ENCODE measurements at regions not wholly inside any gene's neighbourhood (a gene's known extent, or its start where the extent isn't known, plus 50 kb on each side); places are given as distances from the start of the nearest gene placed in this dataset.

DNA sequence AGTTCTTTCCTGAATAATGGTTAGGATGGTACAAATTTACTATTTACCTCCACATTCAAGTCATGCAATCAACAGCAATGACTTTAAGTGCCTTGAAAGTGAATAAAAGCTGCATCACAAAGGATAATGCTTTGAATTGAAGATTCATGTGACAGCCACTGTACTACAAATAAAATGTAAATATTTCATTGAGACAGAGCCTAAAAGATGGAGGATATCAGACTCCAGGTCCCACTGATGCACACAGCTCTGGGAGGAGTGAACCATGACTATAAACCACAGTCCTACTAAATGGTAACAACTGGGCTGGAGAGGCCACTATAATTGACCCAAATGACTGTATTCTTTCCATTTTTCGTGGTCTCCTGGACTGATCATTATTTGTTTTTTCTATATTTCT, 576.9 kb downstream of the ADCYAP1 start:
- Histone ChIP-seq H3K4me3 (ENCODE audit: low read depth, low read length) (no peak overlapping the region), H3K4me1 (no peaks in the 10 kb centered on the region), H3K27me3 (replicated peaks; ENCODE audit: control insufficient read depth, insufficient read depth, low read length) (no peaks in the 10 kb centered on the region), H3K9me3 (no peaks in the 10 kb centered on the region), H3K36me3 (ENCODE audit: control insufficient read depth, insufficient read depth, low read length) (no peaks in the 10 kb centered on the region)
- TF ChIP-seq, protein P1, sequence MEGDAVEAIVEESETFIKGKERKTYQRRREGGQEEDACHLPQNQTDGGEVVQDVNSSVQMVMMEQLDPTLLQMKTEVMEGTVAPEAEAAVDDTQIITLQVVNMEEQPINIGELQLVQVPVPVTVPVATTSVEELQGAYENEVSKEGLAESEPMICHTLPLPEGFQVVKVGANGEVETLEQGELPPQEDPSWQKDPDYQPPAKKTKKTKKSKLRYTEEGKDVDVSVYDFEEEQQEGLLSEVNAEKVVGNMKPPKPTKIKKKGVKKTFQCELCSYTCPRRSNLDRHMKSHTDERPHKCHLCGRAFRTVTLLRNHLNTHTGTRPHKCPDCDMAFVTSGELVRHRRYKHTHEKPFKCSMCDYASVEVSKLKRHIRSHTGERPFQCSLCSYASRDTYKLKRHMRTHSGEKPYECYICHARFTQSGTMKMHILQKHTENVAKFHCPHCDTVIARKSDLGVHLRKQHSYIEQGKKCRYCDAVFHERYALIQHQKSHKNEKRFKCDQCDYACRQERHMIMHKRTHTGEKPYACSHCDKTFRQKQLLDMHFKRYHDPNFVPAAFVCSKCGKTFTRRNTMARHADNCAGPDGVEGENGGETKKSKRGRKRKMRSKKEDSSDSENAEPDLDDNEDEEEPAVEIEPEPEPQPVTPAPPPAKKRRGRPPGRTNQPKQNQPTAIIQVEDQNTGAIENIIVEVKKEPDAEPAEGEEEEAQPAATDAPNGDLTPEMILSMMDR (IDR thresholded peaks at IDR 0.05; ENCODE audit: insufficient read depth in 1 of 2, low read depth in 1 of 2, low read length in 1 of 2, severe bottlenecking in 1 of 2, unreplicated experiment in 1 of 2): no peak
- Mint-ChIP-seq H3K9me3 (ENCODE audit: unreplicated experiment) (no peaks in the 10 kb centered on the region), H3K4me1 (ENCODE audit: low read depth, unreplicated experiment) (no peaks in the 10 kb centered on the region), H3K27me3 (ENCODE audit: insufficient read depth, unreplicated experiment) (peaks cover 3% of the 10 kb centered on the region), H3K4me3 (ENCODE audit: unreplicated experiment) (no peak overlapping the region), H3K36me3 (ENCODE audit: insufficient read depth, unreplicated experiment) (no peaks in the 10 kb centered on the region), H3K27ac (ENCODE audit: unreplicated experiment) (no peak overlapping the region)
- intact Hi-C loops (cut with micrococcal nuclease; ENCODE audit: unreplicated experiment): no loop called here
- CTCF ChIA-PET: no interaction called here
- DNase-seq: no peak
- no TSS peak for BruUV-seq (replicated peaks)
- POLR2A ChIA-PET: no interaction called here

DNA sequence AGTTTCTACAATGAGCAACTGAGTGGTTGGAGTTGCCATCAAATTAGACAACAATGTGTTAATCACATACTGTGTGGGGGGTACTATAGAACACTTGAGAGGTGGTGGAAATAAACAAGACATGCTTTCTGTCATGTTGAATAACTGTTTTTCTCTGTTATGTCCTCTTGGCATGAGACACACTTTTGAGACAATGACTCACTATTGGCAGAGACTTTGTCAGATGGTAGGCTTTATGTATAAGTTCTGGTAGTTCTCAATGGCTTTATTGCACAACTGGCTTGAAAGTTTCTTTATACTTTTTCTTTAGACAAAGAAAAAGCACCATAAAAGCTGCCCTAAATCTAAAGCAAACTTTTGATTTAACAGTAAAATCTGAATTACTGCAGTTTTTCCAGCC, 578.7 kb downstream of the ADCYAP1 start:
- H3K27me3 Mint-ChIP-seq (ENCODE audit: insufficient read depth, unreplicated experiment): peaks cover 3% of the 10 kb centered on the region
- no peak overlapping the region for H3K27ac Mint-ChIP-seq (ENCODE audit: unreplicated experiment)
- no peaks in the 10 kb centered on the region for H3K36me3 Mint-ChIP-seq (ENCODE audit: insufficient read depth, unreplicated experiment)
- ChIA-PET CTCF (no interaction called here), POLR2A (no interaction called here)
- no peaks in the 10 kb centered on the region for H3K27me3 ChIP-seq (replicated peaks; ENCODE audit: control insufficient read depth, insufficient read depth, low read length)
- H3K36me3 ChIP-seq (ENCODE audit: control insufficient read depth, insufficient read depth, low read length): no peaks in the 10 kb centered on the region
- no peaks in the 10 kb centered on the region for H3K9me3 ChIP-seq
- no peaks in the 10 kb centered on the region for H3K4me1 ChIP-seq
- no peak overlapping the region for H3K4me3 Mint-ChIP-seq (ENCODE audit: unreplicated experiment)
- intact Hi-C loops (cut with micrococcal nuclease; ENCODE audit: unreplicated experiment): no loop called here
- no peaks in the 10 kb centered on the region for H3K9me3 Mint-ChIP-seq (ENCODE audit: unreplicated experiment)
- BruUV-seq (replicated peaks): no TSS peak
- H3K4me1 Mint-ChIP-seq (ENCODE audit: low read depth, unreplicated experiment): no peaks in the 10 kb centered on the region
- no peak overlapping the region for H3K4me3 ChIP-seq (ENCODE audit: low read depth, low read length)
- DNase-seq: no peak
- TF ChIP-seq, protein P1 (IDR thresholded peaks at IDR 0.05; ENCODE audit: insufficient read depth in 1 of 2, low read depth in 1 of 2, low read length in 1 of 2, severe bottlenecking in 1 of 2, unreplicated experiment in 1 of 2): no peak

DNA sequence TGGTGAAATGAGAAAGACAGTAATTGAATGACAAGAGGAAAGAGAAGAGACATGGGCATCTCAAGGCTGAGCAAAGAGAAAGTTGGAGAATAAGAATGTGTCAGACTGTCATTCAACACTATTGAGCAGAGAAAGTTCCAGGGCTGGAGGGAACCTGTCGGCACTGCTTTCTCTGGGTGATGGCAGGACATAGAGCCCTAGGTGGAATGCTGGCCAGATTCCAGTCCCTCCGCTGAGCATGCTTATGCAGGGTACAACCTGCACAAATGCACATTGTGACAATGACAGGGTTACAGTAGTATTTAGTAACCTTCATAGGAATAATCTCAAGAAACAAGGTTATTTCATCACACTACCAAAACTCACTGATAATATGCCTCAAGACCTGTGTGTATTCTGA, 582.8 kb downstream of the ADCYAP1 start:
- Histone ChIP-seq H3K4me1 (no peaks in the 10 kb centered on the region), H3K4me3 (ENCODE audit: low read depth, low read length) (no peak overlapping the region), H3K9me3 (no peaks in the 10 kb centered on the region), H3K27me3 (replicated peaks; ENCODE audit: control insufficient read depth, insufficient read depth, low read length) (no peaks in the 10 kb centered on the region), H3K36me3 (ENCODE audit: control insufficient read depth, insufficient read depth, low read length) (no peaks in the 10 kb centered on the region)
- Mint-ChIP-seq H3K4me3 (ENCODE audit: unreplicated experiment) (no peak overlapping the region), H3K27ac (ENCODE audit: unreplicated experiment) (no peak overlapping the region), H3K4me1 (ENCODE audit: low read depth, unreplicated experiment) (no peaks in the 10 kb centered on the region), H3K36me3 (ENCODE audit: insufficient read depth, unreplicated experiment) (no peaks in the 10 kb centered on the region), H3K9me3 (ENCODE audit: unreplicated experiment) (no peaks in the 10 kb centered on the region), H3K27me3 (ENCODE audit: insufficient read depth, unreplicated experiment) (peaks cover 3% of the 10 kb centered on the region)
- intact Hi-C loops (cut with micrococcal nuclease; ENCODE audit: unreplicated experiment): no loop called here
- CTCF ChIA-PET: no interaction called here
- BruUV-seq (replicated peaks): no TSS peak
- TF ChIP-seq, protein P1 (IDR thresholded peaks at IDR 0.05; ENCODE audit: insufficient read depth in 1 of 2, low read depth in 1 of 2, low read length in 1 of 2, severe bottlenecking in 1 of 2, unreplicated experiment in 1 of 2): no peak
- DNase-seq: no peak
- POLR2A ChIA-PET: no interaction called here

Data from Caco-2 (cell line).